HG03469 (cell line): ENCODE measurements at regions not wholly inside any gene's neighbourhood (a gene's known extent, or its start where the extent isn't known, plus 50 kb on each side); places are given as distances from the start of the nearest gene placed in this dataset.
A peak's percentile ranks its signal among the peaks of the same experiment; 100 is the strongest.
"Not testable (repeated sequence)": the region's sequence is repeated elsewhere in the genome, so short reads cannot be mapped to it uniquely, and the experiment has no call there.

Source experiments
- ATAC-seq: cut with Tn5 transposase; IDR thresholded peaks from one replicate; pipeline ENCODE4 v1.9.1; 2021; ENCODE audit warnings: mild to moderate bottlenecking, moderate library complexity, moderate number of reproducible peaks; ENCODE audit not compliant: unreplicated experiment

- no peak for ATAC-seq
Observed at GRCh38 chr2:2909086-2910035, 468.3 kb downstream of the EIPR1 start.

GRCh38 chr2:2906091-2906490, 471.5 kb downstream of the EIPR1 start:
- ATAC-seq = no peak

GRCh38 chr2:2904721-2905350, 472.8 kb downstream of the EIPR1 start:
- ATAC-seq = no peak

- no peak for ATAC-seq
Observed at GRCh38 chr2:2902547-2903281, 474.9 kb downstream of the EIPR1 start.

GRCh38 chr2:2901384-2902345, 476.0 kb downstream of the EIPR1 start:
- ATAC-seq = peak; percentile 87

- ATAC-seq = no peak
Observed at GRCh38 chr2:2899826-2900225, 477.8 kb downstream of the EIPR1 start.

GRCh38 chr2:2898744-2899143, 478.9 kb downstream of the EIPR1 start:
- ATAC-seq = no peak

- no peak for ATAC-seq
Observed at GRCh38 chr2:2896643-2897042, 481.0 kb downstream of the EIPR1 start.

GRCh38 chr2:2896011-2896410, 481.6 kb downstream of the EIPR1 start:
- ATAC-seq = no peak

- ATAC-seq = not testable (repeated sequence)
Observed at GRCh38 chr2:2894011-2894410, 483.6 kb downstream of the EIPR1 start.

- ATAC-seq = no peak
Observed at GRCh38 chr2:2892892-2893291, 484.7 kb downstream of the EIPR1 start.

- ATAC-seq = no peak
Observed at GRCh38 chr2:2892378-2892777, 485.2 kb downstream of the EIPR1 start.

- ATAC-seq = no peak
Observed at GRCh38 chr2:2890901-2891300, 486.7 kb downstream of the EIPR1 start.

GRCh38 chr2:2890246-2890645, 487.4 kb downstream of the EIPR1 start:
- ATAC-seq = no peak

GRCh38 chr2:2889646-2890045, 488.0 kb downstream of the EIPR1 start:
- no peak for ATAC-seq

- no peak for ATAC-seq
Observed at GRCh38 chr2:2889141-2889540, 488.5 kb downstream of the EIPR1 start.

- ATAC-seq = no peak
Observed at GRCh38 chr2:2887772-2888387, 489.7 kb downstream of the EIPR1 start.

GRCh38 chr2:2886922-2887321, 490.7 kb downstream of the EIPR1 start:
- ATAC-seq = no peak

GRCh38 chr2:2881499-2881898, 496.1 kb downstream of the EIPR1 start:
- ATAC-seq = no peak

GRCh38 chr2:2880938-2881337, 496.7 kb downstream of the EIPR1 start:
- no peak for ATAC-seq
